CD4-positive, alpha-beta T cell treated with Interleukin-12 subunit alpha and Interleukin-12 subunit beta, for 1 hour (primary cell): ENCODE measurements at regions not wholly inside any gene's neighbourhood (a gene's known extent, or its start where the extent isn't known, plus 50 kb on each side); places are given as distances from the start of the nearest gene placed in this dataset.

ENCODE experiments used
- DNase-seq: peaks from one replicate; pipeline ENCODE4 v3.0.0-alpha.2; 2020

DNA sequence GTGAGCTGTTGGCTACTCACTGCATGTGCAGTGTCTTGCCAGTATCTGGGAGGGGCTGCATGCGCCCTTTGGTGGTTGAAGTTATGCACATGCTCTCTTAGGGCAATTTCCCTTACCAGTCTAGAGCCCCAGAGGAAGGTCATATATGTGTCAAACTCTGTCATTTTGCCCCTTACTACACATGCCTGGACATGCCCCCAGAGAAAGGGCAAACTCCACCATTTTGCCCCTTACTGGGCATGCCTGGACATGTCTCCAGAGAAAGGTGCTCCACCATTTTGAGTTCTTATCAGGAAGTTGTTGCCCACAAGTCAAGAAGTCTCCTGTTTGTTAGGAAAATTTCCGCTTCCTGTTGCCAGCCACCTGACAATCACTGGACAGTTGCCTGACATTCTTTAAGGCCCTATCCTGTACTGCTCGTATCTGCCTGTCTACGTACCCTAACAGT, 56.4 kb upstream of the PLAC8 start:
- no peak for DNase-seq
